Gastroesophageal sphincter (tissue), 4 donors: ENCODE measurements at regions not wholly inside any gene's neighbourhood (a gene's known extent, or its start where the extent isn't known, plus 50 kb on each side); places are given as distances from the start of the nearest gene placed in this dataset.

Source experiments
- ATAC-seq: fragments of 150-250 bp; one replicate; pipeline ENCODE4 v1.9.1; 2016; ENCODE audit warnings: mild to moderate bottlenecking, moderate library complexity
- H3K27ac ChIP-seq, 4 donors: fragments of 200-600 bp; sonication (generic) in 3 of 4; 1 replicate in 3 of 4; 2 replicates in 1 of 4; pipeline ENCODE4 v1.5.1; 2016 to 2019
- H3K27me3 ChIP-seq: fragments of 200-600 bp; sonication (generic); one replicate; pipeline ENCODE4 v1.5.1; 2019
- H3K36me3 ChIP-seq, 2 donors: fragments of 200-600 bp; sonication (generic); one replicate each; pipeline ENCODE4 v1.5.1; 2019; ENCODE audit warnings: control low read depth in 1 of 2
- H3K4me1 ChIP-seq, 3 donors: fragments of 200-600 bp; sonication (generic); 1 replicate in 2 of 3; 2 replicates in 1 of 3; pipeline ENCODE4 v1.5.1; 2016 to 2019; ENCODE audit warnings: control low read depth in 2 of 3
- H3K4me3 ChIP-seq, 2 donors: fragments of 200-600 bp; sonication (generic); one replicate each; pipeline ENCODE4 v1.5.1; 2019; ENCODE audit warnings: mild to moderate bottlenecking in 1 of 2, moderate library complexity in 1 of 2
- H3K9me3 ChIP-seq, 3 donors: fragments of 200-600 bp; sonication (generic); one replicate each; pipeline ENCODE4 v1.5.1; 2017 to 2019; ENCODE audit warnings: control low read depth in 2 of 3
- EP300 ChIP-seq: sonication (generic); formaldehyde crosslinking; IDR thresholded peaks from one replicate; pipeline ENCODE4 v1.6.1; 2017; ENCODE audit warnings: antibody characterized with exemption, mild to moderate bottlenecking
- POLR2A ChIP-seq, 2 donors: fragments of 450-650 bp; IDR thresholded peaks; one replicate each; pipeline ENCODE4 v1.6.1; 2017; ENCODE audit warnings: antibody characterized with exemption in 2 of 2, mild to moderate bottlenecking in 2 of 2, moderate library complexity in 1 of 2
- POLR2AphosphoS5 ChIP-seq: sonication (generic); formaldehyde crosslinking; IDR thresholded peaks from one replicate; pipeline ENCODE4 v1.6.1; 2017; ENCODE audit warnings: antibody characterized with exemption
- WGBS, 2 donors: methylation state at CpG; one replicate each; pipeline ENCODE4 v1.1.5; 2018; ENCODE audit warnings: low coverage in 1 of 2; 5-methylcytosine and 5-hydroxymethylcytosine counted together
- TF ChIP-seq, protein P1 (sequence below), 4 experiments: fragments of 200-600 bp in 2 of 4; fragments of 450-650 bp in 2 of 4; sonication (generic) in 1 of 4; IDR thresholded peaks; one replicate each; pipeline ENCODE4 v1.5.1; 2017 to 2019; ENCODE audit warnings: antibody characterized with exemption in 4 of 4, mild to moderate bottlenecking in 2 of 4, moderate library complexity in 2 of 4

DNA sequence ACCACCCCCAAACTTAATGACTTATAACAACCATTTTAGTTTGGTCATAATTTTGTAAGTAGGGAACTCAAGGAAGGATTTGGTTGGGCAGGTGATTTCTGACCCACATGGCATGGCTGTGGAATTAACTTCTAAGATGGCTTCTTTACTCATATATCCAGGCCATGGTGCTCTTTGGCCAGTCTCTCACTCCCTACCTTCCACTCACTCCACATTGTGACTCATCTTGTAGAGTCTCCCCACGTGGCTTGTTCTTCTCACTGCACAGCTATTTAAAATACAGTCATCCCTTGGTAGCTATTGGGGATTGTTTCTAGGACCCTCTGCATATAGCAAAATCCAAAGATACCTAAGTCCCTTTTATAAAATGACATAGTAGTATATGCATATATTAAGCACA lies 76.6 kb upstream of the MAST4 start:
- no peaks in the 10 kb centered on the region for H3K36me3 ChIP-seq
- H3K27ac ChIP-seq, result no peak overlapping the region
- H3K27me3 ChIP-seq, result no peaks in the 10 kb centered on the region
- H3K4me3 ChIP-seq, result no peak overlapping the region
- no peaks in the 10 kb centered on the region for H3K4me1 ChIP-seq
- TF ChIP-seq POLR2A (IDR thresholded peaks at IDR 0.05) (no peak), POLR2AphosphoS5 (no peak), EP300 (no peak)
- TF ChIP-seq, protein P1, sequence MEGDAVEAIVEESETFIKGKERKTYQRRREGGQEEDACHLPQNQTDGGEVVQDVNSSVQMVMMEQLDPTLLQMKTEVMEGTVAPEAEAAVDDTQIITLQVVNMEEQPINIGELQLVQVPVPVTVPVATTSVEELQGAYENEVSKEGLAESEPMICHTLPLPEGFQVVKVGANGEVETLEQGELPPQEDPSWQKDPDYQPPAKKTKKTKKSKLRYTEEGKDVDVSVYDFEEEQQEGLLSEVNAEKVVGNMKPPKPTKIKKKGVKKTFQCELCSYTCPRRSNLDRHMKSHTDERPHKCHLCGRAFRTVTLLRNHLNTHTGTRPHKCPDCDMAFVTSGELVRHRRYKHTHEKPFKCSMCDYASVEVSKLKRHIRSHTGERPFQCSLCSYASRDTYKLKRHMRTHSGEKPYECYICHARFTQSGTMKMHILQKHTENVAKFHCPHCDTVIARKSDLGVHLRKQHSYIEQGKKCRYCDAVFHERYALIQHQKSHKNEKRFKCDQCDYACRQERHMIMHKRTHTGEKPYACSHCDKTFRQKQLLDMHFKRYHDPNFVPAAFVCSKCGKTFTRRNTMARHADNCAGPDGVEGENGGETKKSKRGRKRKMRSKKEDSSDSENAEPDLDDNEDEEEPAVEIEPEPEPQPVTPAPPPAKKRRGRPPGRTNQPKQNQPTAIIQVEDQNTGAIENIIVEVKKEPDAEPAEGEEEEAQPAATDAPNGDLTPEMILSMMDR (IDR thresholded peaks at IDR 0.05), result no peak
- peaks cover 0 to 18% (median 0%) of the 10 kb centered on the region in 3 donors for H3K9me3 ChIP-seq
- WGBS, 2 donors, result 81% methylated on average over 1 of the region's 1 CpG; no CpG with 5 or more reads in 1 of the 2 donors
- ATAC-seq, result no peak

DNA sequence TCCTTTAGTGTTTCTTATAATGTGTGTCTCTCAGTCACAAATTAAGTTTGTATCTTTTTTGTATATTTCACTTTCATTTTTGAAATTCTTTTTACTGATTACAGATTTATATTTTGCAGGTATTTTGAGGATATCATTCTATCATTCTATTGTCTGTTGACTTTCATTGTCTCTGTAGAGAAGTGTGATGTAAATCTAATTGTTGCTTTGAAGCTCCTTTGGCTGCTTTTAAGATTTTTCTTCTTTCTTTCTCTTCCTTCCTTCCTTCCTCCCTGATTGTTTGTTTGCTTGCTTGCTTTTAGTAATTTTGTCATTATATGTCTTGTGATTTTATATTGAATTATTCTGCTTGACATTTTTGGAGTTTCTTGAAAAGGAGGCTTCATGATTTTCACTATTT lies 75.3 kb upstream of the MAST4 start:
- H3K36me3 ChIP-seq, result no peaks in the 10 kb centered on the region
- H3K4me1 ChIP-seq, result no peaks in the 10 kb centered on the region
- no peak overlapping the region for H3K27ac ChIP-seq
- ATAC-seq, result no peak
- H3K4me3 ChIP-seq, result no peak overlapping the region
- no peaks in the 10 kb centered on the region for H3K27me3 ChIP-seq
- TF ChIP-seq POLR2A (IDR thresholded peaks at IDR 0.05), result no peak
- no peak for TF ChIP-seq POLR2AphosphoS5
- no peak for TF ChIP-seq EP300
- TF ChIP-seq, protein P1 (IDR thresholded peaks at IDR 0.05), result no peak
- peaks cover 0 to 18% (median 0%) of the 10 kb centered on the region in 3 donors for H3K9me3 ChIP-seq

DNA sequence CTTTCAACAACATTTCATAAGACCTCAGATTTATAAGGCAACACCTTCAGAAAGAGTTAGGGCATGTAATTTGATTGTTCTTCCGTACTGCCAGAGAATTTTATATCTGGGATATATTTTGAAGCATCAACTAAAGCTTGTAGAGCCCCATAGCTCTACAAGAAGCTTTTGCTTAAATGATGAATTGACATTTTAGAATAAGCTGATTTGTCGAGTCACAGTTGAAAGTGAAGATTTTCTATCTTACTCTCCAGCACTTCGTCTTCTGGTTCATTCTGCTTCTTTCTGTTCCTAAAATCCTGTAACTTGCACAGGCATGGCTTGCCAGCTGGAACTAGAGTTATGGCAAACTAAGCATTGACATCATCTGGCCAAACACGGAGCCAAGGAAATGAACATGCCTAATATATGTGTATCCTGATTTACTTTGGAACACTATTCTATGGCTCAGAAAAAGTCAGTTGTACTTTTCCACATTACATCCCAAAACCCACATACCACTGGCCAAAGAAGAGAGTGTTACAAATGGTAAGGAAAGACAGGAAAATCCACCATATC lies 68.6 kb upstream of the MAST4 start:
- no peak overlapping the region for H3K27ac ChIP-seq
- no peaks in the 10 kb centered on the region for H3K36me3 ChIP-seq
- no peak for TF ChIP-seq EP300
- TF ChIP-seq, protein P1 (IDR thresholded peaks at IDR 0.05), result no peak
- no peak for TF ChIP-seq POLR2A (IDR thresholded peaks at IDR 0.05)
- TF ChIP-seq POLR2AphosphoS5, result no peak
- H3K4me3 ChIP-seq, result no peak overlapping the region
- H3K9me3 ChIP-seq, result no peaks in the 10 kb centered on the region
- 34 to 42% methylated on average over 4 of the region's 4 CpGs for WGBS, 2 donors
- ATAC-seq, result no peak
- no peaks in the 10 kb centered on the region for H3K4me1 ChIP-seq
- H3K27me3 ChIP-seq, result no peaks in the 10 kb centered on the region

DNA sequence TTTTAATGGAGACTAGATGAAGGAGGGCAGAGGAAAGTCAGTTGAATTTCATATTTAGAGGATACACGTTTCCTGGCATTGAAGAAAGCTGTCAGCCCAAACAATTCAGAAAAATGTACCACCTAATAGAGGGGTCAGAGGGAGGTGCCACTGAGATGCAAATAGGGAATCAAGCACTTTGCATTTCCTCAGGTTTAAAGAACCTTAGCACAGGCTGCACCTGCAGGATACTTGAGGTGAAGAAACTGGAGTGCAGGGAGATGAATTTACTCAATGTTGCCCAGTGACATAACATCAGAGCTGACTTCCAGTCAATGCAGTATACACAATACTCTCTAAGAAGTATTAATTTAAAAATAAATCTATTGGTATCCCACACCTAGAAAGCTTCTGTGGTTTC lies 67.0 kb upstream of the MAST4 start:
- ATAC-seq, result no peak
- no peaks in the 10 kb centered on the region for H3K36me3 ChIP-seq
- no peaks in the 10 kb centered on the region for H3K9me3 ChIP-seq
- no peaks in the 10 kb centered on the region for H3K4me1 ChIP-seq
- 27 to 55% methylated on average over 1 of the region's 1 CpG for WGBS, 2 donors
- no peak overlapping the region for H3K4me3 ChIP-seq
- TF ChIP-seq, protein P1 (IDR thresholded peaks at IDR 0.05), result no peak
- TF ChIP-seq POLR2A (IDR thresholded peaks at IDR 0.05) (no peak), EP300 (no peak), POLR2AphosphoS5 (no peak)
- no peaks in the 10 kb centered on the region for H3K27me3 ChIP-seq
- H3K27ac ChIP-seq, result no peak overlapping the region

DNA sequence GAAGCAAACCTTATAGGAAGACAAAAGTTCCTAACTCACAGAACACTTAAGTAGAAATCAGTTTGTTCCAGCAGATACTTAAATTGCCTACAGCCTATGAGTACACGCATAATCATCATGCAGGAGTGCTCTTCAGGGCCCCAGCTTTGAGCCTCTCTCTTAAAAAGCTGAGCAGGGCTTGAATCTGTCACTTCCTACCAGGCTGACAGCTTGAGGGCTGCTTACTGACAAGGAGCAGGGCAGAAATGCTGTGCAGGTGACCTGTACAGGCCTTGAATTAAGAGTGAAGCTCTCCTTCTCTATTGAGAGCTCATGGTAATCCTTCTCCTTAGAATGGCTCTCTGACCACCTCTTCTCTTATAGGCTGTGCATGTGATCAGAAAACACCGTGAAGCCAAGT lies 66.5 kb upstream of the MAST4 start:
- H3K36me3 ChIP-seq, result no peaks in the 10 kb centered on the region
- H3K9me3 ChIP-seq, result no peaks in the 10 kb centered on the region
- no peaks in the 10 kb centered on the region for H3K27me3 ChIP-seq
- H3K4me3 ChIP-seq, result no peak overlapping the region
- TF ChIP-seq EP300 (no peak), POLR2AphosphoS5 (no peak), POLR2A (IDR thresholded peaks at IDR 0.05) (no peak)
- TF ChIP-seq, protein P1 (IDR thresholded peaks at IDR 0.05), result no peak
- ATAC-seq, result no peak
- no peak overlapping the region for H3K27ac ChIP-seq
- H3K4me1 ChIP-seq, result no peaks in the 10 kb centered on the region
- WGBS, 2 donors, result 88 to 100% methylated on average over 2 of the region's 2 CpGs
